HepG2 (cell line): ENCODE measurements at regions not wholly inside any gene's neighbourhood (a gene's known extent, or its start where the extent isn't known, plus 50 kb on each side); places are given as distances from the start of the nearest gene placed in this dataset.
A peak's percentile ranks its signal among the peaks of the same experiment; 100 is the strongest.

Source experiments
- CREM ChIP-seq, 2 experiments: sonication (generic) in 1 of 2; formaldehyde crosslinking in 1 of 2; IDR thresholded peaks; 2 replicates each; pipeline versions ENCODE4 v1.4.0 to v1.6.1; 2016 to 2020; ENCODE audit warnings: antibody characterized with exemption in 1 of 2, mild to moderate bottlenecking in 1 of 2, missing genetic modification reagents in 1 of 2
- ETV5 ChIP-seq: IDR thresholded peaks from 2 replicates; pipeline ENCODE4 v1.6.1; 2018; ENCODE audit warnings: missing biosample characterization, missing genetic modification reagents, inconsistent platforms, borderline replicate concordance
- MATR3 ChIP-seq: sonication (generic); formaldehyde crosslinking; IDR thresholded peaks from 2 replicates; pipeline ENCODE4 v1.4.0; 2020; ENCODE audit warnings: missing genetic modification reagents
- MAX ChIP-seq: IDR thresholded peaks from 2 replicates; pipeline ENCODE4 v1.6.1; 2012; ENCODE audit warnings: inconsistent platforms
- MXI1 ChIP-seq: IDR thresholded peaks from 3 replicates; pipeline ENCODE4 v1.6.1; 2012; ENCODE audit warnings: low read depth, low read length, inconsistent platforms, borderline replicate concordance
- SAFB2 ChIP-seq: sonication (generic); formaldehyde crosslinking; IDR thresholded peaks from 2 replicates; pipeline ENCODE4 v1.5.1; 2020; ENCODE audit warnings: missing genetic modification reagents, low read depth, mild to moderate bottlenecking, borderline replicate concordance
- SALL1 ChIP-seq: sonication (generic); formaldehyde crosslinking; IDR thresholded peaks from 2 replicates; pipeline ENCODE4 v1.8.0; 2022; ENCODE audit warnings: mild to moderate bottlenecking, missing genetic modification reagents
- SKIL ChIP-seq: sonication (generic); formaldehyde crosslinking; IDR thresholded peaks from 2 replicates; pipeline ENCODE4 v1.8.0; 2022; ENCODE audit warnings: missing genetic modification reagents, mild to moderate bottlenecking, moderate library complexity, borderline replicate concordance
- SOX5 ChIP-seq: IDR thresholded peaks from 2 replicates; pipeline ENCODE4 v1.6.1; 2016; ENCODE audit warnings: borderline replicate concordance
- ZBTB38 ChIP-seq: sonication (generic); formaldehyde crosslinking; IDR thresholded peaks from 2 replicates; pipeline ENCODE4 v1.5.1; 2020; ENCODE audit warnings: mild to moderate bottlenecking, missing genetic modification reagents
- ZBTB40 ChIP-seq, 2 experiments: fragments of 450-650 bp in 1 of 2; sonication (generic) in 1 of 2; formaldehyde crosslinking in 1 of 2; IDR thresholded peaks; 2 replicates each; pipeline versions ENCODE4 v1.6.1 to v1.8.0; 2016 to 2022; ENCODE audit warnings: antibody characterized with exemption in 1 of 2, mild to moderate bottlenecking in 1 of 2, missing genetic modification reagents in 1 of 2
- ZNF503 ChIP-seq: sonication (generic); formaldehyde crosslinking; IDR thresholded peaks from 2 replicates; pipeline ENCODE4 v1.4.0; 2020; ENCODE audit warnings: missing genetic modification reagents
- ZNF710 ChIP-seq: sonication (generic); formaldehyde crosslinking; IDR thresholded peaks from 2 replicates; pipeline ENCODE4 v1.5.0; 2020; ENCODE audit warnings: mild to moderate bottlenecking, missing genetic modification reagents, borderline replicate concordance

- TF ChIP-seq SKIL (CRISPR knock-in tag) (peak; percentile 35; the same call in 1 of the 2 replicates), SOX5 (CRISPR knock-in tag) (peak; percentile 57; the same call in 1 of the 2 replicates), ZNF503 (CRISPR knock-in tag) (0 out of 2 replicates have a peak, but pooled peaks have one; percentile 25), SALL1 (CRISPR knock-in tag) (peak; percentile 79; the same call in 1 of the 2 replicates), SAFB2 (no peak), MXI1 (peak; percentile 42; the same call in 1 of the 3 replicates), MAX (peak; percentile 80; the same call in 1 of the 2 replicates), ZNF710 (CRISPR knock-in tag) (peak; percentile 85; the same call in 1 of the 2 replicates), ETV5 (CRISPR knock-in tag) (peak; percentile 50; the same call in 1 of the 2 replicates), ZBTB40 (IDR thresholded peaks at IDR 0.05) (no peak), ZBTB40 (CRISPR knock-in tag; IDR thresholded peaks at IDR 0.05) (peak; percentile 31; the same call in 1 of the 2 replicates), ZBTB38 (CRISPR knock-in tag) (no peak), MATR3 (CRISPR knock-in tag) (no peak), CREM (IDR thresholded peaks at IDR 0.05) (peak; percentile 61; the same call in 1 of the 2 replicates), CREM (CRISPR knock-in tag; IDR thresholded peaks at IDR 0.05) (no peak)
These were observed 206.9 kb upstream of the SLC38A2 start (continued) for GRCh38 chr12:46579474-46579873.
